ENCODE measurements at regions not wholly inside any gene's neighbourhood (a gene's known extent, or its start where the extent isn't known, plus 50 kb on each side); places are given as distances from the start of the nearest gene placed in this dataset.

DNA sequence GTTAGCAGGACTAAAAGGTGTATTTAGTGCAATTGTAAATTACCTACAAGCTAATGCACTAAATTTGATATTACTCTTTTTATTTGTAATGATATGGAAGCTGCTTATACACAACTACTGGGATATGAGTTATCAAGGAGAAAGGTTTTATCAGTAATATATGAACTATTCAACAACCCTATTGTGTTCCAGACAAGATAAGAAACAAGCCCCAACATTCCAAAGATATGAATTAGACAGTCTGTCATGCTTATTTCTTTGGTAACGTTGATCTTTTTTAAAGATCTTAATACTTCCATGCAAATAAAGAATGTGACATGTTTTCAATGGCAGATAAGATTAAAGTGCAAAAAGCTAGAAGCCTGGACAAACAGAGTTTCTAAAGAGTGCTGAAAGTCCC is 314.0 kb upstream of the THBS1 start:
- Histone ChIP-seq H3K4me3 (no peak overlapping the region), H3K27ac (no peak overlapping the region), H3K36me3 (no peaks in the 10 kb centered on the region), H3K9me3 (no peaks in the 10 kb centered on the region), H3K27me3 (no peaks in the 10 kb centered on the region), H3K4me1 (no peaks in the 10 kb centered on the region)
- no peak for ATAC-seq (ENCODE audit: low FRiP score in 2 of 2)
- TF ChIP-seq POLR2AphosphoS5 (IDR thresholded peaks at IDR 0.05) (no peak), POLR2A (IDR thresholded peaks at IDR 0.05) (no peak), EP300 (IDR thresholded peaks at IDR 0.05) (no peak)
- TF ChIP-seq, protein P1, sequence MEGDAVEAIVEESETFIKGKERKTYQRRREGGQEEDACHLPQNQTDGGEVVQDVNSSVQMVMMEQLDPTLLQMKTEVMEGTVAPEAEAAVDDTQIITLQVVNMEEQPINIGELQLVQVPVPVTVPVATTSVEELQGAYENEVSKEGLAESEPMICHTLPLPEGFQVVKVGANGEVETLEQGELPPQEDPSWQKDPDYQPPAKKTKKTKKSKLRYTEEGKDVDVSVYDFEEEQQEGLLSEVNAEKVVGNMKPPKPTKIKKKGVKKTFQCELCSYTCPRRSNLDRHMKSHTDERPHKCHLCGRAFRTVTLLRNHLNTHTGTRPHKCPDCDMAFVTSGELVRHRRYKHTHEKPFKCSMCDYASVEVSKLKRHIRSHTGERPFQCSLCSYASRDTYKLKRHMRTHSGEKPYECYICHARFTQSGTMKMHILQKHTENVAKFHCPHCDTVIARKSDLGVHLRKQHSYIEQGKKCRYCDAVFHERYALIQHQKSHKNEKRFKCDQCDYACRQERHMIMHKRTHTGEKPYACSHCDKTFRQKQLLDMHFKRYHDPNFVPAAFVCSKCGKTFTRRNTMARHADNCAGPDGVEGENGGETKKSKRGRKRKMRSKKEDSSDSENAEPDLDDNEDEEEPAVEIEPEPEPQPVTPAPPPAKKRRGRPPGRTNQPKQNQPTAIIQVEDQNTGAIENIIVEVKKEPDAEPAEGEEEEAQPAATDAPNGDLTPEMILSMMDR (IDR thresholded peaks at IDR 0.05), result no peak
- no peak for DNase-seq
- WGBS, 2 donors, result 45 to 78% methylated on average over 1 of the region's 1 CpG

DNA sequence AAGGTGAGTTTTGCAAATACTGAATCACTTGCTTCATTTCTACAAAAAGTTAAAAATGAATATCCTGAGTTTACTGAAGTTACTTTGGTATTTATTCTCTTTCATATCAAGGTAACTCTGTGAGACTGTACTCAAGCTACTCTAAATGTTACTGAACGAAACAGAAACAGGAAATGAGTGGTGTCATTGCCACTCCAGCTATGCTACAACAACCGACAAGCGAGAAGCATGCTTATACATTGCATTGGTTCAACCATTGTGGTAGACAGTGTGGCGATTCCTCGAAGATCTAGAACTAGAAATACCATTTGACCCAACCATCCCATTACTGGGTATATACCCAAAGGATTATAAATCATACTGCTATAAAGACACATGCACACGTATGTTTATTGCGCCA is 313.2 kb upstream of the THBS1 start:
- no peaks in the 10 kb centered on the region for H3K27me3 ChIP-seq
- no peak for DNase-seq
- H3K4me3 ChIP-seq, result no peak overlapping the region
- H3K9me3 ChIP-seq, result no peaks in the 10 kb centered on the region
- 78 to 81% methylated on average over 7 of the region's 7 CpGs for WGBS, 2 donors
- TF ChIP-seq POLR2AphosphoS5 (IDR thresholded peaks at IDR 0.05) (no peak), POLR2A (IDR thresholded peaks at IDR 0.05) (no peak), EP300 (IDR thresholded peaks at IDR 0.05) (no peak)
- TF ChIP-seq, protein P1 (IDR thresholded peaks at IDR 0.05), result no peak
- H3K4me1 ChIP-seq, result no peaks in the 10 kb centered on the region
- H3K36me3 ChIP-seq, result no peaks in the 10 kb centered on the region
- H3K27ac ChIP-seq, result no peak overlapping the region
- ATAC-seq (ENCODE audit: low FRiP score in 2 of 2), result no peak

DNA sequence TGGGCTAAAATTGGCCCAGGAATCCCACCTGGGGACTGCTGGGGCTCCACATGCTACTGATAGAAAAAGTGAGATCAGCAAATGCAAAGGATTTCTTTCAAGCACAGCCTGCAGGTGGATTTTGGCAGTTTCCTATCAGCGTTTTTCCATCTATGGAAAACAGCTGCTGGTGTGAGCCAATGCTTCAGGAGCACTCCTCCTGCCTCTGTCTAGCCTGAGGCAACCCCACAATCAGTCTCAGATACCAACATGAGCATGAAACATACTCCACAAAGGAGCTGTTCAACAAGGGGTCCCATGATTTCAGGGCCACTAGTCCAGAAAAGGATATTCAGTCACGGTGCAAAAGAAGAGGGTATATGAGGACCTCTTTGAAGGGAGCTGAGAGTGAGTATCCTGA is 311.5 kb upstream of the THBS1 start:
- WGBS, 2 donors, result 86% methylated on average over 2 of the region's 2 CpGs
- DNase-seq (no peak), ATAC-seq (ENCODE audit: low FRiP score in 2 of 2) (no peak)
- Histone ChIP-seq H3K27ac (no peak overlapping the region), H3K9me3 (no peaks in the 10 kb centered on the region), H3K36me3 (no peaks in the 10 kb centered on the region), H3K4me3 (no peak overlapping the region), H3K27me3 (no peaks in the 10 kb centered on the region), H3K4me1 (peaks cover 0 to 5% (median under 1%) of the 10 kb centered on the region in 4 donors)
- TF ChIP-seq, protein P1 (IDR thresholded peaks at IDR 0.05), result no peak
- TF ChIP-seq EP300 (IDR thresholded peaks at IDR 0.05) (no peak), POLR2AphosphoS5 (IDR thresholded peaks at IDR 0.05) (no peak), POLR2A (IDR thresholded peaks at IDR 0.05) (no peak)

DNA sequence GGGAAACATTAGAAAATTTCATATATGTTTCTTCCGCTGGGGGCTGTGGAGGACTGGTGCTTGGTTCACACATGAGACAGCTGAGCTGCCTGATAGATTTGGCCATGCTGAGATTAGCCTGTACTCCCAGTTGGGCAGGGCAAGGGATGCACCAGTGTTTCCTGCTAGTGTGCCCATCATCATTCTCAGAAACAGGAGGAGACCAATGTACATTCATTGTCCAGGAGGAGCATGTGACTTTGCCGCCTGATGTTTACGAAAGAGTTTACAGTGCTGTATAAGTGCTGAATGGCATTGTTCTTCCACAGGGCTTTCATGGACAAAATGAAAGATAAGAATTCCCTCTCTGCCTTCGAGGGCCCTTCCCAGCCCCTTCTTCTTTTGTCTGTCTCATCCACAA is 311.1 kb upstream of the THBS1 start:
- H3K27ac ChIP-seq, result no peak overlapping the region
- no peak for DNase-seq
- ATAC-seq (ENCODE audit: low FRiP score in 2 of 2), result no peak
- peaks cover 0 to 5% (median 2%) of the 10 kb centered on the region in 4 donors for H3K4me1 ChIP-seq
- no peak for TF ChIP-seq POLR2A (IDR thresholded peaks at IDR 0.05)
- TF ChIP-seq, protein P1 (IDR thresholded peaks at IDR 0.05), result no peak
- no peak for TF ChIP-seq POLR2AphosphoS5 (IDR thresholded peaks at IDR 0.05)
- no peak for TF ChIP-seq EP300 (IDR thresholded peaks at IDR 0.05)
- no peak overlapping the region for H3K4me3 ChIP-seq
- H3K9me3 ChIP-seq, result no peaks in the 10 kb centered on the region
- WGBS, 2 donors, result 60 to 73% methylated on average over 4 of the region's 4 CpGs
- no peaks in the 10 kb centered on the region for H3K36me3 ChIP-seq
- H3K27me3 ChIP-seq, result no peaks in the 10 kb centered on the region

DNA sequence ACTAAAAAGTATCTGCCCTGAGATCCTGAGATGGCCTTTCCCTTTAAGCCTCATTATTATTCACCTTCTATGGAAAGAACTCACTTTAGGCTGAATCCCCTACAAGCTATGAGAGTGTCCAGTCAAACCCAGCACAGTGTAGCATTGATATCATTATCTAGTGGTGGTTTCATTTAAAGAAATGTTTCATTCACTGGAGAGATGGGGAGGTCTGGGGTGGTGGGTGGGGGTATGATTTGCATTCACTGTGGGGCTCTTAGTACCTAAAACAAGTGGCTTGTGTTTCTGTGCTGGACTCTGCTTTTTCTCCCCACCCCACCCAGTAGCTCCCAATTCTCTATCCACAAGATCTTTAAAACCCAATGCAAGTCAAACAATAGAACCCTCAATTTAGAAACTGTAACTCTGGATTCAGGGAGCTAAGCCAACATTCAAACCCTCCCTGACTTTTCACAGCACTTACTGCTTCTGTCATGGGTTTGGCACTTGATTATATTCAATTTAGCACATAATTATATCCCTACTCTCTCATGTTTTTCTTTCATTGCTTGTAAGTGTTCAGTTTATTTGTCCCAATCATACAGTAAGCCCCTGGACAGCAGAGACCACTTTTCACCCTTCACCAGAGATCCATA is 310.5 kb upstream of the THBS1 start:
- DNase-seq, result no peak

More for the DNA sequence above, 310.5 kb upstream of the THBS1 start:
- Histone ChIP-seq H3K4me3 (no peak overlapping the region), H3K27ac (no peak overlapping the region), H3K36me3 (no peaks in the 10 kb centered on the region), H3K4me1 (peaks cover 0 to 5% (median 2%) of the 10 kb centered on the region in 4 donors), H3K9me3 (no peaks in the 10 kb centered on the region), H3K27me3 (no peaks in the 10 kb centered on the region)
- no peak for ATAC-seq (ENCODE audit: low FRiP score in 2 of 2)
- TF ChIP-seq, protein P1 (IDR thresholded peaks at IDR 0.05), result no peak
- TF ChIP-seq POLR2A (IDR thresholded peaks at IDR 0.05) (no peak), EP300 (IDR thresholded peaks at IDR 0.05) (no peak), POLR2AphosphoS5 (IDR thresholded peaks at IDR 0.05) (no peak)
